ENCODE measurements at regions not wholly inside any gene's neighbourhood (a gene's known extent, or its start where the extent isn't known, plus 50 kb on each side); places are given as distances from the start of the nearest gene placed in this dataset.

DNA sequence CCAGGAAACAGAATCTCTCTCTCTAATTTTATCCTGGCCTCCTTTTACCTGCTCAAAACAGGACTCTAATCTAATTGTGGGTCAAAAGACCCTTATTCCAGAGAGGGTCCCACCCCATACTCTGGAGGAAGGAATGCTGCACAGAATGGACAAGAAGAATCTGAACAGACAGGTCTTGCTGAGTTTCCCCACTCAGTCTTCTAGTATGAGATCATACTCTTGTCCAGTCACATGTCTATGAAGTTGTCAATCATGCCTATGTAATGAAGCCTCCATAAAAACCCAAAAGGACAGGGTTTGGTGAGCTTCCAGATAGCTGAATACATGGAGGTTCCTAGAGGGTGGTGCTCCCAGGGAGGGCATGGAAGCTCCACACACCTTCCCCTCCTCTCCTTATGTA, 123.9 kb upstream of the FER start:
- H3K9me3 ChIP-seq (ENCODE audit: low read depth) = no peaks in the 10 kb centered on the region
- no peaks in the 10 kb centered on the region for H3K4me1 ChIP-seq
- Mint-ChIP-seq H3K4me3 (no peak overlapping the region), H3K27ac (no peak overlapping the region), H3K4me1 (no peaks in the 10 kb centered on the region), H3K9me3 (no peaks in the 10 kb centered on the region), H3K36me3 (no peaks in the 10 kb centered on the region), H3K27me3 (ENCODE audit: insufficient read depth, low read depth) (no peaks in the 10 kb centered on the region)
- no peaks in the 10 kb centered on the region for H3K27me3 ChIP-seq
- no peak for DNase-seq (ENCODE audit: low spot score)
- H3K4me2 ChIP-seq = no peak overlapping the region
- H3F3A ChIP-seq (ENCODE audit: low read depth) = no peaks in the 10 kb centered on the region
- no peak overlapping the region for H3K4me3 ChIP-seq
- no peaks in the 10 kb centered on the region for H4K20me1 ChIP-seq (ENCODE audit: low read depth)
- no peak overlapping the region for H3K9ac ChIP-seq
- H3K79me2 ChIP-seq (ENCODE audit: low read depth) = no peaks in the 10 kb centered on the region
- no peak overlapping the region for H3K27ac ChIP-seq
- TF ChIP-seq EZH2 (IDR thresholded peaks at IDR 0.05) (no peak), EZH2phosphoT487 (IDR thresholded peaks at IDR 0.05) (no peak)
- TF ChIP-seq, protein P1, sequence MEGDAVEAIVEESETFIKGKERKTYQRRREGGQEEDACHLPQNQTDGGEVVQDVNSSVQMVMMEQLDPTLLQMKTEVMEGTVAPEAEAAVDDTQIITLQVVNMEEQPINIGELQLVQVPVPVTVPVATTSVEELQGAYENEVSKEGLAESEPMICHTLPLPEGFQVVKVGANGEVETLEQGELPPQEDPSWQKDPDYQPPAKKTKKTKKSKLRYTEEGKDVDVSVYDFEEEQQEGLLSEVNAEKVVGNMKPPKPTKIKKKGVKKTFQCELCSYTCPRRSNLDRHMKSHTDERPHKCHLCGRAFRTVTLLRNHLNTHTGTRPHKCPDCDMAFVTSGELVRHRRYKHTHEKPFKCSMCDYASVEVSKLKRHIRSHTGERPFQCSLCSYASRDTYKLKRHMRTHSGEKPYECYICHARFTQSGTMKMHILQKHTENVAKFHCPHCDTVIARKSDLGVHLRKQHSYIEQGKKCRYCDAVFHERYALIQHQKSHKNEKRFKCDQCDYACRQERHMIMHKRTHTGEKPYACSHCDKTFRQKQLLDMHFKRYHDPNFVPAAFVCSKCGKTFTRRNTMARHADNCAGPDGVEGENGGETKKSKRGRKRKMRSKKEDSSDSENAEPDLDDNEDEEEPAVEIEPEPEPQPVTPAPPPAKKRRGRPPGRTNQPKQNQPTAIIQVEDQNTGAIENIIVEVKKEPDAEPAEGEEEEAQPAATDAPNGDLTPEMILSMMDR (IDR thresholded peaks at IDR 0.05) = no peak
- no peak overlapping the region for H2AFZ ChIP-seq (replicated peaks)
- H3K36me3 ChIP-seq = no peaks in the 10 kb centered on the region

DNA sequence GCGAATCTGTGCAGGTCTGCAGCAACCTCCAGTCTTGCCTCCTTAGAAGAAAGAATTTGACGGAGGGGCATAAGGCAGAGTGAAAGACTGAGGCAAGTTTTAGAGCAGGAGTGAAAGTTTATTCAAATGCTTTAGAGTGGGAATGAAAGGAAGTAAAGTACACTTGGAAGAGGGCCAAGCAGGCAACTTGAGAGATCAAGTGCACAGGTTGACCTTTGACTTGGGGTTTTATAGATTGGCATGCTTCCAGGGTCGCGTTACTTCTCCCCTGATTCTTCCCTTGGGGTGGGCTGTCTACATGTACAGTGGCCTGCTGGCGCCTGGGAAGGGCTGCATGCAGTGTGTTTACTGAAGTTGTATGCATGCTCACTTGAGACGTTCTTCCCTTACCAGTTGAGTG, 127.2 kb upstream of the FER start:
- H3K4me2 ChIP-seq = no peak overlapping the region
- no peaks in the 10 kb centered on the region for H3K9me3 Mint-ChIP-seq
- no peak overlapping the region for H2AFZ ChIP-seq (replicated peaks)
- no peaks in the 10 kb centered on the region for H3F3A ChIP-seq (ENCODE audit: low read depth)
- H3K9ac ChIP-seq = no peak overlapping the region
- H4K20me1 ChIP-seq (ENCODE audit: low read depth) = no peaks in the 10 kb centered on the region
- TF ChIP-seq EZH2 (IDR thresholded peaks at IDR 0.05) (no peak), EZH2phosphoT487 (IDR thresholded peaks at IDR 0.05) (no peak)
- TF ChIP-seq, protein P1 (IDR thresholded peaks at IDR 0.05) = no peak
- no peak overlapping the region for H3K27ac Mint-ChIP-seq
- no peaks in the 10 kb centered on the region for H3K9me3 ChIP-seq (ENCODE audit: low read depth)
- no peaks in the 10 kb centered on the region for H3K36me3 Mint-ChIP-seq
- no peaks in the 10 kb centered on the region for H3K36me3 ChIP-seq
- no peaks in the 10 kb centered on the region for H3K27me3 ChIP-seq
- no peaks in the 10 kb centered on the region for H3K4me1 ChIP-seq
- no peaks in the 10 kb centered on the region for H3K79me2 ChIP-seq (ENCODE audit: low read depth)
- H3K4me1 Mint-ChIP-seq = no peaks in the 10 kb centered on the region
- no peak overlapping the region for H3K4me3 ChIP-seq
- no peak overlapping the region for H3K4me3 Mint-ChIP-seq
- no peak for DNase-seq (ENCODE audit: low spot score)
- H3K27me3 Mint-ChIP-seq (ENCODE audit: insufficient read depth, low read depth) = no peaks in the 10 kb centered on the region
- no peak overlapping the region for H3K27ac ChIP-seq

DNA sequence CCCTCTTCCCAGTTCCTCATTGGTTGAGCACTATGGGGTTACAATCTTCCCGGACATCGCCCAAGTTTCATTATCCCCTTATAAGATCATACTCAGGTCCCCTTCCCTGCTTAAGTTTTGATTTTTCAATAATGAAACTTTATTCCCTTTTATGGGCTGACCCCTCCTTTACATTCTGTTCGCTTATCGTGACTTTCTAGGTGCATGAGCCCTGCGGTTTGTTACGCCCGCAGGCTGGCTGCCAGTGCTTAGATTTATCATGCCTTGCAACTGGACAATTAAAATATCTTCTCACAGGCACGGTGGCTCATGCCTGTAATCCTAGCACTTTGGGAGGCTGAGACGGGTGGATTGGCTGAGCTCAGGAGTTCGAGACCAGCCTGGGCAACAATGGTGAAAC, 127.9 kb upstream of the FER start:
- H3K4me1 ChIP-seq = no peaks in the 10 kb centered on the region
- H3F3A ChIP-seq (ENCODE audit: low read depth) = no peaks in the 10 kb centered on the region
- no peaks in the 10 kb centered on the region for H3K27me3 ChIP-seq
- Mint-ChIP-seq H3K27ac (no peak overlapping the region), H3K36me3 (no peaks in the 10 kb centered on the region), H3K27me3 (ENCODE audit: insufficient read depth, low read depth) (no peaks in the 10 kb centered on the region), H3K4me3 (no peak overlapping the region), H3K4me1 (no peaks in the 10 kb centered on the region), H3K9me3 (no peaks in the 10 kb centered on the region)
- no peak for DNase-seq (ENCODE audit: low spot score)
- H3K9me3 ChIP-seq (ENCODE audit: low read depth) = no peaks in the 10 kb centered on the region
- H2AFZ ChIP-seq (replicated peaks) = no peak overlapping the region
- no peak overlapping the region for H3K4me3 ChIP-seq
- TF ChIP-seq EZH2 (IDR thresholded peaks at IDR 0.05) = no peak
- TF ChIP-seq, protein P1 (IDR thresholded peaks at IDR 0.05) = no peak
- TF ChIP-seq EZH2phosphoT487 (IDR thresholded peaks at IDR 0.05) = no peak
- H3K36me3 ChIP-seq = no peaks in the 10 kb centered on the region
- no peaks in the 10 kb centered on the region for H4K20me1 ChIP-seq (ENCODE audit: low read depth)
- H3K27ac ChIP-seq = no peak overlapping the region
- H3K4me2 ChIP-seq = no peak overlapping the region
- no peak overlapping the region for H3K9ac ChIP-seq
- H3K79me2 ChIP-seq (ENCODE audit: low read depth) = no peaks in the 10 kb centered on the region

Data from neural progenitor cell (in vitro differentiated cells).